ENCODE measurements at regions not wholly inside any gene's neighbourhood (a gene's known extent, or its start where the extent isn't known, plus 50 kb on each side); places are given as distances from the start of the nearest gene placed in this dataset.

- H3K36me3 ChIP-seq: no peaks in the 10 kb centered on the region
- no peak for DNase-seq
- intact Hi-C loops (cut with DNase I; ENCODE audit: low total_unique reads): no loop called here
- H3K4me1 ChIP-seq: no peaks in the 10 kb centered on the region
- TF ChIP-seq CTCF (IDR thresholded peaks at IDR 0.05): no peak
- H3K9me3 ChIP-seq: no peaks in the 10 kb centered on the region
- H3K27me3 ChIP-seq: no peaks in the 10 kb centered on the region
- no peak overlapping the region for H3K4me3 ChIP-seq
- no peak overlapping the region for H3K27ac ChIP-seq
These were observed 261.2 kb upstream of the ANKRD55 start for GRCh38 chr5:56494300-56494731.

GRCh38 chr5:56493766-56494165 is 260.6 kb upstream of the ANKRD55 start:
- H3K4me1 ChIP-seq: no peaks in the 10 kb centered on the region
- H3K9me3 ChIP-seq: no peaks in the 10 kb centered on the region
- TF ChIP-seq CTCF (IDR thresholded peaks at IDR 0.05): no peak
- H3K36me3 ChIP-seq: no peaks in the 10 kb centered on the region
- no peak overlapping the region for H3K4me3 ChIP-seq
- no peak overlapping the region for H3K27ac ChIP-seq
- no peak for DNase-seq
- intact Hi-C loops (cut with DNase I; ENCODE audit: low total_unique reads): no loop called here
- no peaks in the 10 kb centered on the region for H3K27me3 ChIP-seq

- H3K36me3 ChIP-seq: no peaks in the 10 kb centered on the region
- no peaks in the 10 kb centered on the region for H3K9me3 ChIP-seq
- intact Hi-C loops (cut with DNase I; ENCODE audit: low total_unique reads): no loop called here
- no peak overlapping the region for H3K4me3 ChIP-seq
- no peaks in the 10 kb centered on the region for H3K27me3 ChIP-seq
- H3K27ac ChIP-seq: no peak overlapping the region
- no peak for TF ChIP-seq CTCF (IDR thresholded peaks at IDR 0.05)
- no peaks in the 10 kb centered on the region for H3K4me1 ChIP-seq
- DNase-seq: no peak
These were observed 260.2 kb upstream of the ANKRD55 start for GRCh38 chr5:56493308-56493707.

GRCh38 chr5:56492812-56493211 is 259.7 kb upstream of the ANKRD55 start:
- no peaks in the 10 kb centered on the region for H3K9me3 ChIP-seq
- H3K4me1 ChIP-seq: no peaks in the 10 kb centered on the region
- H3K4me3 ChIP-seq: no peak overlapping the region
- no peaks in the 10 kb centered on the region for H3K36me3 ChIP-seq
- intact Hi-C loops (cut with DNase I; ENCODE audit: low total_unique reads): no loop called here
- H3K27me3 ChIP-seq: no peaks in the 10 kb centered on the region
- no peak for DNase-seq
- H3K27ac ChIP-seq: no peak overlapping the region
- no peak for TF ChIP-seq CTCF (IDR thresholded peaks at IDR 0.05)

- no peaks in the 10 kb centered on the region for H3K4me1 ChIP-seq
- no peaks in the 10 kb centered on the region for H3K36me3 ChIP-seq
- no peak for TF ChIP-seq CTCF (IDR thresholded peaks at IDR 0.05)
- H3K27ac ChIP-seq: no peak overlapping the region
- intact Hi-C loops (cut with DNase I; ENCODE audit: low total_unique reads): no loop called here
- DNase-seq: no peak
- H3K27me3 ChIP-seq: no peaks in the 10 kb centered on the region
- H3K4me3 ChIP-seq: no peak overlapping the region
- H3K9me3 ChIP-seq: no peaks in the 10 kb centered on the region
These were observed 257.9 kb upstream of the ANKRD55 start for GRCh38 chr5:56490971-56491468.

- intact Hi-C loops (cut with DNase I; ENCODE audit: low total_unique reads): loop anchor here (10.0 kb wide), 1 partner anchor 326 kb away; the partner anchor contains the start of gene MAP3K1
These were observed 256.1 kb upstream of the ANKRD55 start for GRCh38 chr5:56489272-56489671.

More at GRCh38 chr5:56489272-56489671, 256.1 kb upstream of the ANKRD55 start:
- Histone ChIP-seq H3K4me1 (peaks cover 0 to 9% (median 0%) of the 10 kb centered on the region in 4 donors), H3K4me3 (no peak overlapping the region), H3K27me3 (no peaks in the 10 kb centered on the region), H3K36me3 (no peaks in the 10 kb centered on the region), H3K9me3 (no peaks in the 10 kb centered on the region), H3K27ac (no peak overlapping the region)
- TF ChIP-seq CTCF (IDR thresholded peaks at IDR 0.05): no peak
- no peak for DNase-seq

Measured in tibial artery (tissue), 4 donors.